ENCODE measurements at regions not wholly inside any gene's neighbourhood (a gene's known extent, or its start where the extent isn't known, plus 50 kb on each side); places are given as distances from the start of the nearest gene placed in this dataset.

DNA sequence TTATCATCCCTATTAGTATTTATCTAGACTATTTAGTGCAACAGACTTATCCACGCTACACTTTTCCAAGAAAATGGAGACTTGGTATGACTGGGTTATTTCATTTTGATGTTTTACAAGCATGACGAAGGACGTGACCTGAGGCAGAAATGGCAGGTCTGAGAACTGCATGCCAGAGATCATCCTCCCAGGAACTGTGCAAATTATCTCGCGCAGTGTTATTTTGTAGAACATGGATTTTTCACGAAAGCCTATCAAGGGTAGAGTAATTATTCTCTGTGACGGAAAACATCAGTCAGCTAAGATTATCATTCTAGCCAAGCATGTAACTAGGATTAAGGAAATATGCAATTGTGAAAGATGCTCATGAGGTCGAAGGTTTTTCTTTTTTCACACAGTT, 361.5 kb upstream of the AJAP1 start:
- no peak for DNase-seq

- no peak for DNase-seq
These were observed 355.9 kb upstream of the AJAP1 start for GRCh38 chr1:4298361-4299083.

- DNase-seq, result no peak
These were observed 353.4 kb upstream of the AJAP1 start for GRCh38 chr1:4301007-4301406.

DNA sequence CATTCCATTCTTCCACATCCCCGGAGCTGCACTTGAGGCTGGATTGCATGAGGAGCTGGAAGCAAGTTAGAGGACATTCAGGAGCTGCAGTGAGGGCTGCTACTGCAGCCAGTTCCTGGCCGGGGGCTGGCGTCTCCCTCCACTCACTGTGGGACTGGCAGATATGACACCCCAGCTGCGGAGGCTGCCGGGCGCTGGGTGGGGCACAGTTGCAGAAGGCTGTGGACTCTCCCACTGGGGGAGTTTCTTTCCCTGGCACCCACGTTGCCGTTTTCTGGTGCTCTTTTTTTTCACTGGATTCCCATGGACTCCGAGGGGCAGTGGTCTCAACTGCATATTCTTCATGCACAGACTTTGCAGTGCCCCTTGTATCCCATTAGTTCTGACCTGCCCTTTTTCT, 351.1 kb upstream of the AJAP1 start:
- no peak for DNase-seq

GRCh38 chr1:4305526-4306301, 348.7 kb upstream of the AJAP1 start:
- no peak for DNase-seq

DNA sequence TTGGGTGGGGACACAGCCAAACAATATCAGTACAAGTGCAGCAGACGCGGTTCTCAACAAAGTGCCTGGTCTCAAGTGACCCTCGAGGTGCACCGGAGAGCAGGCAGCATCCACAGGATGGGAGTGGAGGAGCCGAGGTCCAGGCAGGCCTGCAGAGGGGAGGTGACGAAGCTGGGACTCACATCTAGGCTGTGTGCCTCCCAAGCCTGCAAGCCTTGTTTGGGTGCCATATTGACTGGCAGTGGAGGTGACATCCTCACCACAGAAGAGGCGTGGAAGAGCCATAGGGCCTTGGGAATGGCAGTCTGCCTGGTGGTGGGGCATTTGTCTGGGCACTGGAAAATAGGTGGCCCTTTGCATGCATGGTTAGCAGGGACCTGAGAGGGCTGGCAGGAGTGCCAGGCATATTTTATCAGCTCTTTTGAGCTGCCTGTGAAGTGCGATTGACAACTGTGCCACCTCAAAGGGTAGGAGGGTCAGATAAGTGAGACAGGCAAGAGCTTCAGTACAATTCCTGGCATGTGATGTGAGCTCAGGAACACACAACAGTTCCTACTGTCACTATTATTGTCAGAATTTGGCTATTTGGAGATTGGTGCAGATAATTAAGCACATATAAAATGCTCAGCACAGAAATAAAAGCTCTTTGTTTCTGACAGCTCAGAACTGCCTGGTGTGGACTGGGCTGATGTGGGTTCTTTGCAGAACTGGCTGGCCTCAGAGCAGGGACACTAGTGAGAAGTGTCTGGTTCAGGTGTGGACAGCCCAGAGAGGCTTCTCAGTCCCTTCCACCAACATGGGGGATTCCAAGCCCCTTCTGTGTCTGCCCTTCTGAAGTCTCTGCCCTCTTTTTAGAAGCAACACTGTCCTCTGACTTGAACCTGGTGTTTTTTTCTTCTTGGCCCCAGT, 347.6 kb upstream of the AJAP1 start:
- no peak for DNase-seq

GRCh38 chr1:4307468-4307845, 347.0 kb upstream of the AJAP1 start:
- no peak for DNase-seq

GRCh38 chr1:4307911-4308545, 346.4 kb upstream of the AJAP1 start:
- no peak for DNase-seq

DNA sequence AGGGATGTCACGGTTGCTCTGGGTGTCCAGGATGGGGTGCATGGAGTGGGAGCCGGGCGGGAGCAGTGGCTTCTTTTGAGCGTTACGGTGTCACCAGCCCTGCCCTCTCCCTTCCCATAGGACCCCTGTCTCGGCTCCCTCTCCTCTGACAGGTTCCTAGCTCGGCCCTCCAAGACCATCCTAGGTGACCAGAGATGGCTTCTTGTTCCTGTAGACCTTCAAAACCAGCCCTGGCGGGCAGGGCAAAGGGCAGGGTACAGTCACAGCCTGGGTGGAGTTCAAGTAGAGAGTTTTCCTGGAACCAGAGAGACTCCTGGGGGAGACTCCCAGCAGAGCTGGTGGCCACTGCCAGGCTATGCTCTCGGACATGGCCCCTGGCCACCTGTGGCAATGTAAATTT, 345.6 kb upstream of the AJAP1 start:
- no peak for DNase-seq

- no peak for DNase-seq
These were observed 344.6 kb upstream of the AJAP1 start for GRCh38 chr1:4309676-4310320.

- no peak for DNase-seq
These were observed 343.9 kb upstream of the AJAP1 start for GRCh38 chr1:4310396-4310923.

- no peak for DNase-seq
These were observed 342.4 kb upstream of the AJAP1 start for GRCh38 chr1:4312024-4312423.

GRCh38 chr1:4315202-4315601, 339.2 kb upstream of the AJAP1 start:
- DNase-seq, result no peak

GRCh38 chr1:4317207-4317606, 337.2 kb upstream of the AJAP1 start:
- DNase-seq, result no peak

DNA sequence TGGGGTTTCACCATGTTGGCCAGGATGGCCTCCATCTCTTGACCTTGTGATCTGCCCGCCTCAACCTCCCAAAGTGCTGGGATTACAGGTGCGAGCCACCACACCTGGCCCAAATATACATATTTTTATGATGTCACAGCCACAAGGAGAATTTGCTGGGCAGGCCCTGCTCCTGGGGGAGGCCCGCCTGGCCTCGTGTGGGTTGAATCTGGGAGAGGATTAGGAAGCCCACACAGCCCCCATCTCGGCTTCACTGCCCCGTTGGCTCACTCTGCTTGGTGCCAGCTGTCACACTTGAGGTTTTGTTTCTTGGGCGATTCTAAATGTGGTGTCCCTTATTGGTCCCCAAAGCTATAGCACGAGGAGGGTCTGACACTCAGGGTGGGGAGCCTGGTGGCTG, 335.7 kb upstream of the AJAP1 start:
- no peak for DNase-seq

DNA sequence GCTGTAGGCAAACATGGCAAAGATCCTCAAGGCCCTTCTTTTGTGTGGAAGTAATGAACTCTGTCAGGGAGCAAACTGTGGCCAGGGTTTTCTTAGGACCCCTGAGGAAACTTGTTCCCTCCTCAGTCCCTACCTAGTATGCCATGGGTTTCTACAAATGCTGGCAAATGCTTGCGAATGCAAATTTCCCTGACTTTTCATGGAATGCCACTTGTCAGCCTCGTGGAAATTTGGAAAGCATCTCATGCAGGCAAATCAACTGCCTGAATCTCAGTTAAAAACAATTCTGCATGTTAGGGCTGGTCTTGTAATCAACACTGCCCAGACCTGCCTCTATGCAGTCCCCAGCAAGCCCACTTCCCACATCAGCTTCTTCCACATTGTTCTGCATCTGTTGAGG, 334.9 kb upstream of the AJAP1 start:
- DNase-seq, result no peak

DNA sequence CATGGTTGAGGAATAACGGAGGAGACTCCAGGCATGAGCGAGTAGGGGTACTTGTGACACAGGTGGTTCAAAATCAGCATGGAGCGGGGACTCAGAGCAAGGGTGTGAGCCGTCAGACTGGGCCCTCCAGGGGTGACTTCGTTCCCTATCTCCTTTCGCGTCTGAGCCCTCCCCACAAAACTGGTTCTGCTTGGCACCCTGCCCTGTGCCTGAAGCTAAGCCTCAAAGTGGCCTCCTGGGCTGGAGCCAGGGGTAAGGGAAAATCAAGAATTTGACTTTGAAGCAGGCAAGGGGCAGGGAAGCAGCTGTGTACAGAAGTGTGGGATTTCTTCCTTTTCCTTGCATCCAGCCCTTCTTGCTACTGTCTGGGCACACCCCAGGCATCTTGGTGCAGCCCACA, 331.5 kb upstream of the AJAP1 start:
- no peak for DNase-seq

DNA sequence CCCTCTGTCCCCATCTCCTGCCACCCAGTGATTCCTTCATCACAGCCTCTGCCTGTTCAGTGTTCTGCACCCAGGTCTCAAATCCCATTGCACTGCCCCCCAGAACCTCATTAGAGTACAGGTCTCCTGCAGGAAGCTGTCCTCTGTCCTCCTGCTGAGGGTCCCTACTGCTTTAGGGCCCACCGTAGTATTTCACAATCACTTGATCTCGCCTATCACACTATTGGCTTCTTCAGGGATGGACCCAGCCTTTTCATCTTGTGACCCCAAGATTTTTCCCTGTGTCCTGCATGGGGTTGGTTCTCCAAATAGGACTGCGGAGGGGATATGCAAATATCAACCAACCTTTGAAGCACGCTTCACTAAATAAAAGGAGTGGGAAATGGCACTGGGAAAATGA, 331.1 kb upstream of the AJAP1 start:
- DNase-seq, result no peak

DNA sequence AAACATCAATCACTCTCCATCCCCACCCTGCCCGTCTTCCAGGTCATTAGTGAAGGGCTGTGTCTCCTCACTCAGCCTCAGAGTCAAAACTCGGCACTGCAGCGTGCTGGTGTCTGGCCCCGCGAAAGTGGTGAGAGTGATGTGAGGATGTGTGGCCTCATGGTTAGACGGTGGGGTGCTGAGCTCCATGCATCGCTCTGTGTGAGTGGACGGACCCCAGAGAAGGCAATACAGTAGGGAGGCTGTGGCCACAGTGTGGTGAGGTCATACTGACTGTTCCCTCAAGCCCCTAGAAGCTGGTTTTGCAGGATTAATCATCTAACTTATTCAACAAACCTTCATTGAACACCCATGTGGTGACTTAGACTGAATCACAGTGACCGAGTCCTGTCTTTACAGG, 329.9 kb upstream of the AJAP1 start:
- no peak for DNase-seq

DNA sequence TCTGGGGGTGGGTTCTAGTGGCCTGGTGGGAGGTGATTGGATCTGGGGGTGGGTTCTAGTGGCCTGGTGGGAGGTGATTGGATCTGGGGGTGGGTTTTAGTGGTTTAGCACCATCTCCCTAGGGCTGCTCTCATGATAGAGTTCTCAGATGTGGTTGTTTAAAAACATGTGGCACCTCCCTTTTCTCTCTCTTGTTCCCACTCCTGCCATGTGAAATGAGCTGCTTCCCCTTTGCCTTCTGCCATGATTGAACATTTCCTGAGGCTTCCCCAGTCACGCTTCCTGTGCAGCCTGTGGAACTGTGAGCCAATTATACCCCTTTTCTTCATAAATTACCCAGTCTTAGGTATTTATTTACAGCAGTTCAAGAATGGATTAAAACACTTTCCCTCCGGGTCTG, 327.3 kb upstream of the AJAP1 start:
- no peak for DNase-seq

- no peak for DNase-seq
These were observed 325.9 kb upstream of the AJAP1 start for GRCh38 chr1:4328402-4329071.

Data from midbrain (tissue), 1 donor.